Activated T-cell treated with anti-CD3 and anti-CD28 coated beads for 24 hours (primary cell): ENCODE measurements at regions not wholly inside any gene's neighbourhood (a gene's known extent, or its start where the extent isn't known, plus 50 kb on each side); places are given as distances from the start of the nearest gene placed in this dataset.
"Not testable (repeated sequence)": the region's sequence is repeated elsewhere in the genome, so short reads cannot be mapped to it uniquely, and the experiment has no call there.

ENCODE experiments used
- DNase-seq: peaks from one replicate; pipeline ENCODE4 v3.0.0-alpha.2; 2020; ENCODE audit warnings: low read depth

DNA sequence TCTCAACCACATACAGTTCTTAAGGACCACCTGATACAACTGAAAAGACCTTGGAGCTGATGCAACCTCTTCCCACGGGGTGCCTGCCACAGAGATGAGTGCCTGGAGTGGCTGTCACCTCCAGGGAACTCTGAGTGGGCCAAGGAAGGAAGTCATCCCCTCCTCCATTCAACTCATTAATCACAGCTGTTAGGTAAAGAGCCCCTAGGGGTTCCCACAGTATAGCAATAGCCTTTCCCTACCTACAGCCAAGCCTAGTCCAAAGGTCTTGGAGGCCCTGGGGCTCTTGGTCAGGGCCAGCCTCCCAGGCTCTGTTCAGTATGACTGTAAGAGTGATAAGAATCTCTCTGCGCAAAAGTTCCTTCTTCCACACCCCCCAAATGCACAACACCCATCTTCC is 70.4 kb upstream of the NFE2L3 start:
- DNase-seq, result no peak

DNA sequence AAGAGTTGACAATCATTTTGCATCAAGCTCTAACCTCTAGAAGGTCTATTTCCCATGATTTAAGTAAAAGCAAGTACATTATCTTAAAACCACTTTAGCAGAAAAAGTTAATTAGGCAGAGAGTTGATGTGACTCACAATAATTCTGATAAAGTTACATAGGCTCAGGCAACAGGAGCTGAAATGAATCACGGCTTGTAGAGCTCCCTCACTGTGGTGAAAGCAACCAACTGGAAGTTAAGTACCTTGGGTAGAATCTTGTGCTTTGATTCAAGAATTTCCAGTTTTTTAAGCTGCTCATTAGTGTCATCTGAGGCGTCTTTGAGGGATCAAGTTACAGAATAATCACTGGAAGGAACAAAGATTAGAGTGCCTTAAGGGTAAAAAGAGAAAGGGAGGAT is 68.9 kb upstream of the NFE2L3 start:
- no peak for DNase-seq

DNA sequence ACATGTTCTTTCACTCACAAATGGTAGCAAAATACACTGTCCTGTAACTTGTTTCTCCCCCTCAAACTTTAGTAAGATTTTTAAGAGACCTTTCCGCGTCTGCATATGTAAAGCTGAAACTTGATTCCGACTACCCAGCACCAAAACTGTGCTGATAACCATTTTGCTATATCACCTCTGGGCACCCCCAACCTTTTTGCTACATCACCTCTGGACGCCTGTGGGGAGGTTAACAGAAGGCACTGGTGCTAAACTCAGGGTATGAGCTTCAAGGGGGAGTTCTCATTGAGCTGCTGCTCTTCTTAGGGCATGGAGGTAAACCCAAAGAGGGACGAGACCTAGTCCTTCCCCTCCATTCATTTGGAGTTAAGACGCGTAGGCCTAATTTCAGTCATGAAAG is 67.6 kb upstream of the NFE2L3 start:
- DNase-seq, result no peak

DNA sequence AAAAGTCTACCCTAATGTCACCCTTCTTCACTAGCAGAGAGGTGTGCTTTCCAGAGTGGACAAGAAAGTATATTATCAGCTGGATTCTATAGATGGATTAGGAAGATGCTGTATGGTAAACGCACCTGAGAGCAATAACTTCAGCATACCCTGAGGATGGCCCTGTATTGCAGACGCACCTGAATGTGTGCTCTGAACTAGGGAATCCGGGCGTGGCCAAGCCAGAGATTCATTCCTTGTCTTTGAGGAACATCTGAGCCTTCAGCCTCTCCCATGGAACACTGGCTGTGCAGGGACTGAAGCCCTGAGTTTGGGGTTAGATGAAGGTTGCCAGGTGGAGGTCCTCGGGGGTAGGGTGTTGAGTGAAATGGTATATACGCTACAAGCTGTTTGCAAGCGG is 66.2 kb upstream of the NFE2L3 start:
- no peak for DNase-seq

DNA sequence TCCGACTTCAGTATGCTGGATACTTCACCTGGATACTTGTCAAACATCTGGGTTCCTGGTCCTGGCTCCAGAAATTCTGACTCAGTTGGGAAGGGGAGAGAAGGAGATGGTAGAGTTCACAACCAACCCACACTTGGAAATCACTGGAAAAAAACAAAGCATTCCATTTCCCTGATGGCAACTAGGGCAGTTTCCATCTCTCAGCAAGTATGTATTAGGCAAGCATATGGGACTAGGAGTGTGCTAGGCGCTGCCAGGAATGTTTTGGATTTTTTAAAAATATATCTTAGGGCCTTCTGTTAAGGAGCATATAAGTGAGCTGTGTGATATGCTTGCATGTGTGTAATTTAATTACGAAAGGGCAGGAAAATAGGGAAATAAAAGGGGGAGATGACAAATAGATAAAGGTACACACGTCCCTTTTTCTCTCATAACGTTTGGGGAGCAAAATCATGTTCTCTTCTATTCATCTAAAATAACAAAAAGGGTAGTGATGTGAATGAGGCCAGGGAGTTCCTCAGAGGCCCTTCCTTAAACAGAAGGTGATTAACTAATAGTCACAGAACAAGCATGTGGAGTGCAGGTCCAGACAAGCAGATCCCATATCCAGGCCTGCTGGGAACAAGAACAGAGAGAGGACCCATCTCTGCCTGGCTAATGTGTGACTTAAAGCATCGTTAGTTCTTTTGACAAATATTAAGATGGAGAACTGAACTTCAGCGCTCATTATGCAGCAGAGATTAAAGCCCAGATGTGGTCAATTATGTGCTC is 64.5 kb upstream of the NFE2L3 start:
- DNase-seq, result no peak

DNA sequence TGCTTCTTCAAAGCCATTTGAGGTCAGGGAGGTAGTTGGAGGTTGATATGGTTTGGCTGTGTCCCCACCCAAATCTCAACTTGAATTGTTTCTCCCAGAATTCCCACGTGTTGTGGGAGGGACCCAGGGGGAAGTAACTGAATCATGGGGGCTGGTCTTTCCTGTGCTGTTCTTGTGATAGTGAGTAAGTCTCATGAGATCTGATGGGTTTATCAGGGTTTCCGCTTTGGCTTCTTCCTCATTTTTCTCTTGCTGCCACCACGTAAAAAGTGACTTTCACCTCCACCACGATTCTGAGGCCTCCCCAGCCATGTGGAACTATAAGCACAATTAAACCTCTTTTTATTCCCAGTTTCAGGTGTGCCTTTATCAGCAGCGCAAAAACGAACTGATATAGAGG is 62.5 kb upstream of the NFE2L3 start:
- DNase-seq, result not testable (repeated sequence)

DNA sequence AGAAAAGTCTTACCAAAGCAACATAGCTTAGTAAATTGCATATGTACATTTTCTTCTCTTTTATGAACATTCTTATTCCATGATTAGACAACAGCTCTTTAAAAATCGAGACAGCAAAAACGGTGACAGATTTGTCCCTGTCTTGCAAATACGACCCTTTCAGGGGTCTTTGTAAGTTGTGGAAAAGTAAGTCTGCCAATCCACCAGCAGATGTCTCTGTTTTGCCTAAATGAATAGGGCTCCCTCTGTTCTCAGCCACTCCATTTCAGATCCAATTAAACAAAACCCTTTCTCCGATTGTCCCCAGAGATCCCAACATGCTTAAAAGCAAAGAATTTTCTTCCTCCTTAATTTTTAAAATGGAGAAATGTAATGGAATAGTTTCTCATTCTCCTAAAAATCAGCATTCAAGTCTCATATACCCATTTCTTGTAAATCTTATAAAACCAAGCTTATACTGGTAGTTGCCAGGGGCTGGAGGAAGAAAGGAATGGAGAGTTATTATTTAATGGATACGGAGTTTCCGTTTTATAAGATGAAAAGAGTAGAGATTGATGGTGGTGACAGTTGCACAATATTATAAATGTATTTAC is 61.0 kb upstream of the NFE2L3 start:
- DNase-seq, result no peak

DNA sequence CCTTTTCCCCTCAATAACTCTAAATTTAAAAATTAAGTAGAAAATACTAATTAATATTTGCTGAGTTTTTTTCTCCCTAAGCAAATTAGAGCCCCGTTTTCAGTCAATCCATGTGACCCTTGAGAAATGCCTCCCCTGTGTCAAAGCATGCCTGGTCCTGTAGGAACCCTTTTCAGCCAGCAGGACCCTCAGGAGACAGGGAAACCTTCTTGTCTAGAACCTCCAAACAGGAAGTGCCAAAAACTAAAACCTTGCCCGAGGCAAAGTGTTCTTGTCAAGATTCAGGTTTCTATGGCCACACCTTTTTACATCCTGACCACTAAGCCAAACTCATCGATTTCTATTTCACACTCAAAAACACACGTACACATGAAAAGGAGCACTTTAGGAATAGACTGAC is 60.1 kb upstream of the NFE2L3 start:
- no peak for DNase-seq

DNA sequence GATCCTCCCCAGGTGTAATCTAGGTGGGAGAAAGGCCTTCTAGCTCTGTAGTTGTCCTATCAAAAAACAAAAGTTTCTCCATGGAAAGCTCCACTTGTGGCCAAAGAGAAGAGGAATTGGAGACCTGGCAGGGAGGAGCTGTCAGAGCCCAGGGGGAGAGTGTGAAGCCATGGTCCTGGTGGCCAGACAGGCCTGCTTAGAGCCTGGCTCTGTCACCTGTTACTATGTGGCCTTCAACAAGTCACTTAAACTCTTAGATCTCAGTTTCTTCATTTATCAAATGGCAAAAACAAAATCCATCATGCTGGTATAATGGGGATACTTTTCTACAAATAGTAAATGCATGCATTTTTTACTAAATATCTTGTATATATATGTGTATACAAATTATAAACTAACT is 59.0 kb upstream of the NFE2L3 start:
- no peak for DNase-seq

DNA sequence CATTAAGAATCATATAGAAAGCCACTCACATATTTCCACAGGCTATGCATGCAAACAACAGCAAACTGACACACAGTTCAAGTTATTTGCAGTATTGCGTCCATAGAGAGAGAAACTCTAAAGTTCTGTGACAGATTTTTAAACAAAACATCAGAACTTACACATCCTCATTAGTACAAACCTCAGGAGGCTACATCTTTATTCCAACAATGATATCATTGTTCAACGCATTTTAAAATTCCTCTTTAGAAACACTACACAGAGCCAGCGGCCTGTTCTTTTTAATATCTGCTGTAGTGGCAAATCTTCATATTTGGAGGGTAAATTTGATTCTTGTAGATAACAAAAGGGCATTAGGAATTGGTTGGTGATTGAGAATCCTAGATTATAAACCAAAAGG is 55.9 kb upstream of the NFE2L3 start:
- DNase-seq, result no peak

DNA sequence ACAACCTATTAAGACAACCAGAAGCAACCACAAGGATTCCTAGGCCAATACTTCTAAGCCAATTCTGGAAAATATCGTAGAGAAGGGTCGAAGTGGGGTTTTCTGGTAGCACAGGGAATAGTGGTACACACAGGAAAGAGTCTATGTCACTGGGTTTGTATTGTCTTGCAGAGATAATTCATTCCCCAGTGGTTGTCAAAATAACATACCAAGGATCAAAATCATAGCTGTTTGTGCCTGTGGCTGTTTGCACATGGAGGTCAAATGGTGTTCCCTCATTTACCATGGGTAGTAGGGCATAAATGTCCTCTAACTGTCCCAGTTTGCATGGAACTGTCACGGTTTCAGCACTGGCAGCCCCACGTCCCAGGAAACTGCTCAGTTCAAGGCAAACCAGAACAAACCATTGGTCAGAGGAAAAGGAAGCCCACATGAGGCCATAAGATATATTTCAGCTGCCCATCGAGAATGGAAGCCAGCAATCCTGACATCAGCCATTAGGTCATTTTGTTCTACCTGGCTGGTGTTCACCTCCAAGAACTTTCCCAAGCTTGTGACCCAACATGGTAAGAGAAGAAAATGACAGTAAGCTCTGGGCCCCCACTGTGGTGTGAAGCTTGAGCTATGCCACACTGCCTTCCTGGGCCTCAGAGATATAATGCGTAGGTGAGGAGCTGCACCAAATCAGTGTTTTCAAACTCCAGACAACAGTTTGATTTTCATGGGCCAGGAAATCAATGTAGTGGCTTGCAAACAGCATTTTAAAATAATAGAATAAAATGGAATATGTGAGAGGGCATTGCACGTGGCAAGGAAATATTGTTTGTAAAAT is 53.9 kb upstream of the NFE2L3 start:
- no peak for DNase-seq

DNA sequence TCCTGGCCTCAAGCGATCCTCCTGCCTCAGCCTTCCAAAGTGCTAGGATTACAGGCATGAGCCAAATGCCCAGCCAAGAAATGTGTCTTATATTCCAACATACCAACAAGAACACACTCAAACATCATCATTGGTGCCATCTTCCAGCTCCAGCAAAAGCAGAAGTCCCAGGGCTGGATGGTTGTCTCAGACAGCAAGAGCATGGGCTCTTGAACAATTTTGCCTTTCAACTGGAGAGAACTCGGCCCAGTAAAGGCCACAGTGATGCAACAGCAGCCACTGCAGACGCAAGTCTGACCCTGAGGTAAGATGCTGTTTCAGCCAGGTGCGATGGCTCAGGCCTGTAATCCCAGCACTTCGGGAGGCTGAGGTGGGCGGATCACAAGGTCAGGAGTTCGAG is 52.8 kb upstream of the NFE2L3 start:
- DNase-seq, result no peak

DNA sequence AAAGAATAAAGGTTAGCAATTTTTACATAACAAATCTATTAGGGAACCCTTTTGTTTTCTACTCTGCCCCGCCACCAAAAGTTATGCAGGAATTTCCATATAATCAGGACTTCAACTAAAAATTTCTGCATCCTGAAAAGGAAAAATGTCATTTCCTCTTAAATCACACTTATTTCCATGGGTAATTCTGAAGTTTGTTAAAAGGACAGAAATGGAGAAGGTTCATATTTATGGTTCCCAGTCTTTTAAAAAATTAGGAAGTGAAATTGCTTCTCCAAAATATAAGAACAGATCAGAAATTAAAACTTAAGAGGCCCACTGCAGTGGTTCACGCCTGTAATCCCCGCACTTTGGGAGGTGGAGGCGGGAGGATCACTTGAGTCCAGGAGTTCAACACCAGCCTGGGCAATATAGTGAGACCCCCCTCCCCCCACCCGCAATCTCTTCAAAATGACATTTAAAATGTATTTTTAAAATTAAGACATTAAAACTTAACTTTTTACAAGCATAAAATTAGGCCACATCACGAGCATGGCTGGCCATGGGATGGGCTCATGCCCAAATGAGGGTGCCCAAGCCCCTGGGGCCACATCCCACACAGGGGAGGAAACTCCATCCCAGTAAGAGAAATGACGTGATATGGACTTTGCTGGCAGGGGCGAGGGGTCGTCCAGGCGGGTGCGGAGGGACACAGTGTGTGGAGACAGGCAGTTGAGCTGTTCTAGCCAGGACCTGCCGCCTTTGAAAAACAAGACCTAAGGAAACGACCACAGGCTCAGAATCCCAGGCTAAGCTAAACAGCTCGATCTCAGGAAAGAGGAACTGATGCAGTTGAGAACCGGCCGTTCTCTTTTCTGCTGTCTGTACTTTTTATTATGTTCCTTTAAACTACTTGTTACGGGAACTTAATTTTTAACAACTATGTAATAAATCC is 51.3 kb upstream of the NFE2L3 start:
- DNase-seq, result no peak

DNA sequence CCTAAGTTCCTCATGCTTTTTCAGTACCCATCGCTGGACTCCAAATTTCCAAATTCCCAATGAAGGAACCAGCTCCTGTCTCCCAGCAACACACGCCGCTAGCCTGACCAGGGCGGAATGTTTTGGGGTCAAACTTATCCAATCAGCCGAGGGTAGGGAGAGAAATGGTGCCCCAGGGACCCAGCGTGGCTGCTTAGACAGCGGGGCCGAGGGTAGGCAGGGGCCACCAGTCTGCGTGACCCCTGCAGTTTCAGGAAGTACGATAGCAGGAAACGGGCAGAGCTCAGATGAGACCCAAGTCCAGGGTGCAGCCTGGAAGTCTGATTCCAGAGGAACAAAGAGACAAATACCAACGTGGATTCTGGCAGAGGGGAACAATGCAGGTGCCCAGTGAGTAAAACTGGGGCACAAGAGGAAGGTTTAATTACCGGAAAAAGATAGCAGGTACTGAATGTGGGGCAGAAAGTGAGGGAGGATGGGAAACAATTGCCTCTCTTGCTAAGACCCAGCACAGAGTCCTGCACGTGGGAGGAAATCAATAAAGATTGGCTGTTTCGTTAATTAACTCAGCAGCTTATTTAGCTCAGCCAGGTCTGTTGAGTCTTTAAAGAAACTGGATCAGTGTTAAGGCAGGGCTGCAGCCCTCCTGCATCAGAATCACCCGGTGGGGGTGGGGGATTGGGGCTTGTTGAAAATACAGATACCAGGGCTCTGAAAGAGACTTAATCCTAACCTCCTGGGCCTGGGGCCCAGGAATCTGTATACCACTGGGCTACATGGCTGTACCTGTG is 50.4 kb upstream of the NFE2L3 start:
- no peak for DNase-seq

DNA sequence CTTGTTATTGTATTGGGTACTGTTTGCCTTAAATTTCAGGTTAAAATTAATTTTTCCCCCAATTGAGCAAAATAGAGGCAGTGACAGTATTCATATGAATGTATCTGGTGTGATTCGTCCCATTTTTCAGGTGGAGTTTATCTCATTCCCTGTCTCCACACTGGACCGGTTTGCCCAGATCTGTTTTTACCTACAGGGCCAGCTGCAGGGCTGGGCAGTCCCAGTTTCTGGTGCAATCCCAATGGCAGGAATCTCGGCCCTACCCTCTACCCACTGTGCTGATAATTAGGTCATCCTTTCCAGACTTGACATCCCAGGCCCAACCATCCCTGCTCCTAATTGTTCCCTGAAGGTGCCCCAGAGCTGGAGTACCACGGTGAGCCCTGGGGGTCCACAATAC is 49.8 kb upstream of the NFE2L3 start:
- no peak for DNase-seq
